GM19397 (cell line): ENCODE measurements at regions not wholly inside any gene's neighbourhood (a gene's known extent, or its start where the extent isn't known, plus 50 kb on each side); places are given as distances from the start of the nearest gene placed in this dataset.

Experiments used
- ATAC-seq: cut with Tn5 transposase; IDR thresholded peaks from one replicate; pipeline ENCODE4 v1.9.1; 2021; ENCODE audit warnings: mild to moderate bottlenecking, moderate library complexity; ENCODE audit not compliant: unreplicated experiment

DNA sequence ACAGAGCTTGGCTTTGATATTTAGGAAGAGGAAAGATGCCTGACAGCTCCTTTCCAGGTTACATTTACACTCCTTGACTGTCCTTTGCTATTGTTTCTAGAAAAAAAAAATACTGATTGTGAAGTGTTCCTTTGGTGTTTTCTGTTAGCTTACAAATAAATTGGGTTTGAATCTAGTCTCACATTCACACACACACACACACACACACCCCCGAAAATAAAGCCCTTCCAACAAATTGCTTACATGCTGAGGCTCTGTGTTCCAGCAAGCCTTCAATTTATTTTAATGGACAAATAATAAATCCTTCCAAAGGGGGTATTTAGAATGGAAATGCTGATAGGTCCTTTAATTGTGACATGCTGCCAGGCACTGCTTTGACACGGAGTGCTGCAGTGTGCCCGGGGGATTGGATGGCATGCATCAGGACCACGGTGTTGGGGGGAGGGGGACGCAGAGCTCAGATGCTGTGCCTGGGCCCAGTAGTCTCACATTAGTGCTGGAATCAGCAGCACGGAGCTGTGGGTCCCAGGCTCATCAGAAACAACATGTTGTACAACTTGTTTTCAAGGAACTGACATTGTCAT, 199.9 kb downstream of the CD83 start:
- ATAC-seq, result no peak

DNA sequence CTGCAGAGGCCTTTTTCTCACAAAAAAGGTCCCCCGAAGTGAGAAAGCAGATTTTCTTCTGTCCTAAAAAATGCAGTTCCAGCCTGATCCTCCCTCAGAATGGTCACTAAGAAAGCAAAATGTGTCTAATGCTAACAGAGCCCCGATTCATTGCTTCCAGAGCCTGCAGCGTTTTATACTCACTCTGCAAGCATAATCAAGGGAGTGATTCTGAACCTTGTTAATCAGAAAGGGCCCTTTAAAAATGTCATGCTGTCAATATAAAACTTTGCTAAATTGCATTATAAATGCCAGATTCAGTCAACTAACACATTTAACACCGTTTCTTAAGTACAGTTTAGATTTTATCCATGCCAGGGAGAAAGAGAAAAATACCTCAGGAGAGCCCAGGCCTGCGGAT, 202.8 kb downstream of the CD83 start:
- no peak for ATAC-seq

GRCh38 chr6:14321992-14322772, 204.6 kb downstream of the CD83 start:
- no peak for ATAC-seq

DNA sequence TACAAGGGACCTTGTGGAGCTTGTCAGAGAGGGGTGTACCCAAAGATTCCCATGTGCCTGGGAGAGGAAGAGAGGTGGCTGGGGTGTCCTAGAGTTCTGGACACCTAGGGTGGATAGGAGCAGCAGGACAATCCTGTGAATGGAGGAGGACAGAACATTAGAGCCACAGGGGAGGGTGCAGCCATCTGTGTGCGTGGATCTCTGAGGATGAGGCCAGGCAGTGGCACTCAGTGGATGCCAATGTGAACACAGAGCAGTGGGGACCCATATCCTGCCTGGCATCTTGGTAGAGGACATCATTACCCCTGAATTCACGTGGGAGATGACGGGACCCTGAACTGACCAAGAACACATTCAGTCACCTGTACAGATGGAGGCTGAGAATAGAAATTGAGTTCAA, 205.3 kb downstream of the CD83 start:
- no peak for ATAC-seq

- ATAC-seq, result no peak
Observed at GRCh38 chr6:14326774-14327173, 209.2 kb downstream of the CD83 start.

GRCh38 chr6:14328163-14328562, 210.6 kb downstream of the CD83 start:
- no peak for ATAC-seq

DNA sequence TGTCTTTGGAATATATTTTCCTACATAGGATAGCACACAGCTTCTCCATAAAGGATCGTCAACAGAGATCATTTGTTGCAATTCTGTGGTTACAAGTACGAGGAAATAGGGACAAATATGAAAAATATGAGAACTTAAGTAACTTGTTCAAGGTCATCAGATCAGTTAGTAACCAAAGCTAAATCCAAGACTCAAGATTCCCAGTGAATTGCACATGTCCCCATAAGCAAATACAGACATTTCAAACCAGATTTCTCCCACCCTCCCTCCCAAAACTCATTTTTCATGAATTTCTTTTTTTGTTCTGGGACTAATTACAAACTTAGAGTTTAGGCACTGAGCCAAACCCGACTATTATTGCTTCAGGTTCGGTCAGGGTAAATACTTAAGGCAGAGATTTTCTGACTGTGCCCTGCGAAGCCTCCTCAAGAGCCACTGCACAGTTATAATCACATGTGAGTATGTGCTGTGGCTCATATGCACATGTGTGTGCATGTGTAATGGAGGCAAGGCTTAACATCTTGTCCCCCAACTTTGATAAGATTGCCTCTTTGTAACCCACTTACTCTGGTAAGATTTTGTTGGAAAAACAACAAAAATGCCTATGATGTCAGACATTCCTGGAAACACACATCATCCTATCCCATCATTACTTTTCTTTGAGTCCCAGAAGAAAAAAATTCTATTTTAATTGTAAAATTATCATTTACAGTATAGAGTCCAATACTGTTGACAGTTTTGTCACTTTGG, 216.2 kb downstream of the CD83 start:
- ATAC-seq, result no peak

- no peak for ATAC-seq
Observed at GRCh38 chr6:14335071-14335470, 217.5 kb downstream of the CD83 start.

- no peak for ATAC-seq
Observed at GRCh38 chr6:14337152-14337551, 219.6 kb downstream of the CD83 start.

DNA sequence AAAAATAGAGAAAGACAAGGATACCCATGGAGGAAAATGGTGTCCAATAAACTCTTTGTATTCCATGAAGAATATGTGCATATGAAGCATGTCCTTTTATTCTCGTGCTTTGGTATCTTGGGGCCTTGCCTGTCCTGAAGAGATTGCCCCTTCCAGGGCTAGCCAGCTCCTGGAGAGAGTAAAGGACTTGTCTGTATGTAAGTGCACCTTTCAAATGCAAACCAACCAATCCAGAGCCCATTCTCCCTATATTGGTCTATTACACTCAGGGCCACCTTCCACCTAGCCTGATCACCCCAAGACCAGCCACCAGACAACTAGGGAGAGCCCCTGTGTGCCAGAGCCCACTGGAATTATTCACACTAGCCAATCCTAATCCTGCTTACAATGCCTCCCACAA, 221.6 kb downstream of the CD83 start:
- ATAC-seq, result no peak

- no peak for ATAC-seq
Observed at GRCh38 chr6:14339711-14340584, 222.4 kb downstream of the CD83 start.

DNA sequence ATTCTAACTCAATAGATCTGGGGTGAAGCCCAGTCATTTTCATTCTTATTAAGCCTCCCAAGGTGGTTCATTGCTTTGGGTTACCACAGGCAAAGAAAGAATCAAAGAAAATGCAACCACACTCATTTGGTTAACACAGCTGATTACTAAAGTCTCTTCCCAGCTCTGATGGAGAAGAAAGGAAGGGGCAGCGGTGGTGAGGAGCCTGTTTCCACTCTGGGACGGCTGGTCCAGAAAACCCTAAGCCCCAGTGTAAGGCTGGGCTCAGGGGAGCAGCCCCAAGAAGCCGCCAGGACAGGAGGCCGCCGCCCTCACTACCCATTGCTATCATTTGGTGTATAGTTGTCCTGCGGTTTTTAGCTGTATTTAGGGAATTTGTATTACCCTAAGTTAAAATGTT, 226.9 kb downstream of the CD83 start:
- no peak for ATAC-seq

DNA sequence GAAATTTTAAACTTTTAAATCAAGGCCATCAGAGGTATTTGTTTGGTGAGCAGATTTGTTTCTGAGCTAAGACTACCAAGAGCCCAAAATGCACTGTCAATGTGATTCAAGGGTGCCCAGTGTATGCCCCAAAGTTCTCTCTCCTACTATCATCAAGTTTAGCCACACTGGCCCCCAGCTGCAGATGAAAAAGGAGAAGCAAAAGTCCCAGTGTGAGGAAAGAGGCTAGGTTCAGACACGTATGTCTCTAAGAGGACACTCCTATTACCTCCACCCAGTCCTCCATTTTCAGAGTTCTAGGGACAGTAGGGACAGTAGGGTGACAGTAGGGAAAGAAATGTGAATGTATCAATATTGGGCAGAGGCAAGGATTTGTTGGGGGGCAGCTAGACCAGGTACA, 230.8 kb downstream of the CD83 start:
- ATAC-seq, result no peak

- ATAC-seq, result no peak
Observed at GRCh38 chr6:14349507-14349906, 231.9 kb downstream of the CD83 start.

DNA sequence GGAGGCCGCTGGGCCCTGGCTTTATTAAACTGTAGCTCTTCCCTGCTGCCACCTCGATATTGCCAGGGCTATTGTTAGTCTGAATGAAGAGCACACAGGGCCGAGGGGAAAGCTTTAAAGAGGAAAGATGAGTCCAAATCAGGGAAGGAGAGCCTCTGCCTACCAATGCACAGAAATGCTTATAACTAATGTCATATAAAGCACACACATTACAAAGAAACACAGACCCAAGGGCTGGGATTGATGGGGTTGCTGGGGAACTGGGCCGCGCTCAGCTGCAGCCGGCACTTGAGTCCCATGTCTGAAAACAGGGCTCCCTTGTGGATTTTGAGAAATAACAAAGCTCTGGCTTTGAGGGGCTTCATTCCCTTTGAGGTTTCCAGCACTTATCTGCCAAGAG, 232.6 kb downstream of the CD83 start:
- no peak for ATAC-seq

DNA sequence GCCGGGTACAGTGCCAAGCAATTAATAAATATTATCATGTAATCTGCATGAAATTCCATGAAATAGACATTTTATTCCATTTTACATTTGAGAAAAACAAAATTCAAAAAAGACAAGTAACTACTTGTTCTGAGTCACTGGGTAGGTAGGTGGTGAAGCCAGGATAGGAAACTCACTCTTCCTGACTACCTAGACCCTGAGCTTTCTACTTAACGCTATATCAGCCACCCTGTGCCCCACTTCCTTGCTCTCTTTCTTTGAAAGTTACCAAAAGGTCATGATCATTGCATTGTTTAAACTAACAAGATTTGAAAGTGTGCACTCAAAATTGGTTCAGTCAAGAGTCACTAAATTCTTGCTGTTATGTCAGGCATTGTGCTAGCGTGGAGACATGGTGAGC, 235.7 kb downstream of the CD83 start:
- no peak for ATAC-seq

DNA sequence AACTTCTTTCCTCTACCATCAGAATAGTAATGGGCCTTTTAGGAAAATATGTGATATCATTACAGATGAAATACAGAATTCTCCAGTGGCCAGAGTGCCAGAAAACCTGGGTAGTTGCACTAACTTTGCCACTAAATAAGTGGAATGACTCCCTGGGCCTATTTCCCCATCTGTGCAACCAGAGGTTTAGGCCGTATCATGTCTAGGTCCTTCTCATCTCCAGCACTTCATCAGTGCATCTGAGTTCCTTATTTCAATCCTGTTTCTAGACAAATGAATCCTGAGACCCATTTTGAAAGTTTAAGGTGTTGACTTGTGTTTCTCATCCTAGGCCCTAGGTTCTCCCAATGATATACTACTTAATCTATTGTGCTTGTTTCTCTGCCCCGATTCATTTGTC, 236.2 kb downstream of the CD83 start:
- no peak for ATAC-seq

GRCh38 chr6:14354919-14355572, 237.5 kb downstream of the CD83 start:
- no peak for ATAC-seq

GRCh38 chr6:14359438-14359837, 241.9 kb downstream of the CD83 start:
- no peak for ATAC-seq

DNA sequence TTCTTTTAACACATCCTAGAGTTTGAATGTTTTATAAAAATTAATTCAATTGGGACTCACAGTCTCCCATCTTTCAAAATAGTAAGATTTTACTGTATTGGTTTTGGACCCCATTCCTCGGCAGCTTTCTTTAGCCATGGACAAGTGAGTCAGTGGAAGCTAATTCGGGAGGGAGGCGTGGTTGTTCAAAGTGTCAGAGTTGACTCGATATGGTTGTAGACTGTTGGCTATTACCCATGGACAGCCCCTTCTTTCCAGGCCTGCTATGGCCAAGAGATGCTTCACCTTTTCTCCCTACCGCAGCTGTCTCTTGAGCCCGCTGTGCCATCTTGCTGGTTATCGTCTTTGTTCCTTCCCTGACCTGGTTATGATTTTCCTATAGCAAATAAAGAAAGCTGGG, 243.0 kb downstream of the CD83 start:
- ATAC-seq, result no peak

DNA sequence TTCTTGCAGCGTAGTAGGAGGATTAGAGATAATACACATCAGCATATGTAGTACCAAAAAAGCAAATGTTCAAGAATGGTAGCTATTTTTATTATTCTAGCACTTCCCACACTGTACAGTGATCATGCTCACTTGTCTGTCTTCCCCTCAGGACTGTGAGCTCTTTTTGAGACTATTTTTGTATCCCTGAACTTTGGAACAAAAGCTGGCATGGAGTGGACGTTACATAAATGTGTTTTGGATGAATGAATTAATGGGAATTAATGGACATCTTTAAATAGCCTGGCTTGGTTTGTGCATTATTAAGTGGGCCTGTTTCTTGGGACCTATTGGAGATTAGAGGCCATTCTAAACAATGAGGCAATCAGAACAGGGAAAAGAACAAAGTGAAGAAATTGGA, 243.7 kb downstream of the CD83 start:
- no peak for ATAC-seq
